HEK293 (cell line): ENCODE measurements at regions not wholly inside any gene's neighbourhood (a gene's known extent, or its start where the extent isn't known, plus 50 kb on each side); places are given as distances from the start of the nearest gene placed in this dataset.

ENCODE experiments used
- CTCF ChIA-PET: fragments of 350-600 bp; formaldehyde crosslinking; extraction: SDS; loops from one replicate; lab custom pipeline; 2021; ENCODE audit warnings: antibody characterized with exemption; lab: Yijun Ruan, JAX
- POLR2A ChIA-PET: fragments of 300-600 bp; formaldehyde crosslinking; extraction: SDS; loops from one replicate; lab custom pipeline; 2020; ENCODE audit warnings: antibody characterized with exemption, inconsistent platforms; lab: Yijun Ruan, JAX
- H3K27ac ChIP-seq: fragments of 200-500 bp; sonication (Bioruptor generic); 2 replicates; pipeline ENCODE4 v1.5.1; 2014; ENCODE audit warnings: low read depth, low read length, control low read depth, inconsistent platforms; ENCODE audit errors: extremely low read depth
- H3K36me3 ChIP-seq, 2 experiments: fragments of 200-500 bp in 1 of 2; sonication (Bioruptor generic) in 1 of 2; 1 replicate in 1 of 2; 2 replicates in 1 of 2; pipeline ENCODE4 v1.5.1; 2014 to 2017; ENCODE audit warnings: inconsistent platforms in 2 of 2, low read length in 2 of 2; ENCODE audit not compliant: control insufficient read depth in 2 of 2, insufficient read depth in 1 of 2
- H3K4me1 ChIP-seq: fragments of 200-500 bp; sonication (Bioruptor generic); 2 replicates; pipeline ENCODE4 v1.5.1; 2014; ENCODE audit warnings: mild to moderate bottlenecking, low read length, inconsistent platforms; ENCODE audit not compliant: control insufficient read depth, insufficient read depth
- H3K4me3 ChIP-seq: 2 replicates; pipeline ENCODE4 v1.5.1; 2011; ENCODE audit warnings: low read depth, mild to moderate bottlenecking, control low read depth, low read length, moderate library complexity
- H3K9me3 ChIP-seq: fragments of 200-500 bp; sonication (Bioruptor generic); 2 replicates; pipeline ENCODE4 v1.5.1; 2014; ENCODE audit warnings: low read depth, low read length, inconsistent platforms; ENCODE audit not compliant: control insufficient read depth, insufficient read depth
- BCL11B ChIP-seq: fragments of 450-650 bp; formaldehyde crosslinking; IDR thresholded peaks from 2 replicates; pipeline ENCODE4 v1.5.1; 2016; ENCODE audit warnings: low read depth, missing biosample characterization, missing genetic modification characterization
- HOXA7 ChIP-seq: sonication (generic); formaldehyde crosslinking; IDR thresholded peaks from 2 replicates; pipeline ENCODE4 v1.8.1; 2022; ENCODE audit warnings: missing genetic modification reagents, borderline replicate concordance
- IKZF3 ChIP-seq: fragments of 450-650 bp; IDR thresholded peaks from 2 replicates; pipeline ENCODE4 v1.5.0; 2018; ENCODE audit warnings: missing biosample characterization, mild to moderate bottlenecking, missing genetic modification characterization, moderate library complexity
- INSM2 ChIP-seq: fragments of 450-650 bp; formaldehyde crosslinking; IDR thresholded peaks from 2 replicates; pipeline ENCODE4 v1.5.1; 2016; ENCODE audit warnings: missing biosample characterization, missing genetic modification characterization
- PRDM1 ChIP-seq: fragments of 450-650 bp; formaldehyde crosslinking; IDR thresholded peaks from 2 replicates; pipeline ENCODE4; 2016; ENCODE audit warnings: missing biosample characterization, missing genetic modification characterization
- SP2 ChIP-seq: fragments of 450-650 bp; formaldehyde crosslinking; IDR thresholded peaks from 2 replicates; pipeline ENCODE4 v1.5.1; 2016; ENCODE audit warnings: missing biosample characterization, missing genetic modification characterization
- WT1 ChIP-seq: fragments of 450-650 bp; formaldehyde crosslinking; IDR thresholded peaks from 2 replicates; pipeline ENCODE4 v1.5.1; 2016; ENCODE audit warnings: missing biosample characterization, missing genetic modification characterization
- ZBTB1 ChIP-seq: fragments of 450-650 bp; formaldehyde crosslinking; IDR thresholded peaks from 2 replicates; pipeline ENCODE4 v1.5.1; 2016; ENCODE audit warnings: missing biosample characterization, missing genetic modification characterization
- ZNF16 ChIP-seq: fragments of 450-650 bp; formaldehyde crosslinking; IDR thresholded peaks from 2 replicates; pipeline ENCODE4 v1.5.1; 2016; ENCODE audit warnings: low read depth, missing biosample characterization, missing genetic modification characterization
- ZNF214 ChIP-seq: fragments of 450-650 bp; formaldehyde crosslinking; IDR thresholded peaks from 2 replicates; pipeline ENCODE4 v1.5.1; 2017; ENCODE audit warnings: missing biosample characterization, mild to moderate bottlenecking, missing genetic modification characterization, borderline replicate concordance
- ZNF248 ChIP-seq: fragments of 450-650 bp; formaldehyde crosslinking; IDR thresholded peaks from 2 replicates; pipeline ENCODE4 v1.5.1; 2017; ENCODE audit warnings: missing biosample characterization, missing genetic modification characterization
- ZNF274 ChIP-seq, 2 experiments: fragments of 200-500 bp in 1 of 2; fragments of 450-650 bp in 1 of 2; sonication (Bioruptor generic) in 1 of 2; formaldehyde crosslinking in 1 of 2; IDR thresholded peaks; 2 replicates each; pipeline versions ENCODE4 v1.5.1 to v1.6.1; 2014 to 2016; ENCODE audit warnings: borderline replicate concordance in 1 of 2, inconsistent platforms in 1 of 2, low read length in 1 of 2, missing biosample characterization in 1 of 2, missing genetic modification characterization in 1 of 2
- ZNF391 ChIP-seq: fragments of 450-650 bp; formaldehyde crosslinking; IDR thresholded peaks from 2 replicates; pipeline ENCODE4 v1.5.1; 2016; ENCODE audit warnings: low read depth, missing biosample characterization, missing genetic modification characterization, borderline replicate concordance
- ZNF423 ChIP-seq: fragments of 450-650 bp; formaldehyde crosslinking; IDR thresholded peaks from 2 replicates; pipeline ENCODE4 v1.5.1; 2016; ENCODE audit warnings: missing biosample characterization, missing genetic modification characterization
- ZNF514 ChIP-seq: fragments of 450-650 bp; formaldehyde crosslinking; IDR thresholded peaks from 2 replicates; pipeline ENCODE4 v1.5.1; 2016; ENCODE audit warnings: missing biosample characterization, missing genetic modification characterization
- ZNF561 ChIP-seq: fragments of 450-650 bp; IDR thresholded peaks from 2 replicates; pipeline ENCODE4 v1.5.1; 2018; ENCODE audit warnings: missing biosample characterization, missing genetic modification characterization, borderline replicate concordance
- ZNF623 ChIP-seq: fragments of 450-650 bp; formaldehyde crosslinking; IDR thresholded peaks from 2 replicates; pipeline ENCODE4 v1.5.1; 2016; ENCODE audit warnings: missing biosample characterization, missing genetic modification characterization
- ZNF776 ChIP-seq: fragments of 450-650 bp; formaldehyde crosslinking; IDR thresholded peaks from 2 replicates; pipeline ENCODE4 v1.5.0; 2017; ENCODE audit warnings: missing biosample characterization, missing genetic modification characterization, borderline replicate concordance
- ZNF830 ChIP-seq: fragments of 450-650 bp; IDR thresholded peaks from 2 replicates; pipeline ENCODE4 v1.5.0; 2018; ENCODE audit warnings: missing biosample characterization, missing genetic modification characterization, low read depth, mild to moderate bottlenecking, moderate library complexity
- TF ChIP-seq, protein P1 (sequence below): fragments of 450-650 bp; formaldehyde crosslinking; IDR thresholded peaks from 2 replicates; pipeline ENCODE4 v1.5.1; 2016; ENCODE audit warnings: missing biosample characterization, missing genetic modification characterization, borderline replicate concordance
- TF ChIP-seq, protein P2 (sequence below): fragments of 450-650 bp; formaldehyde crosslinking; IDR thresholded peaks from 2 replicates; pipeline ENCODE4 v1.5.1; 2016; ENCODE audit warnings: missing biosample characterization, missing genetic modification characterization, borderline replicate concordance
- TF ChIP-seq, protein P3 (sequence below): fragments of 450-650 bp; formaldehyde crosslinking; IDR thresholded peaks from 2 replicates; pipeline ENCODE4 v1.5.1; 2016; ENCODE audit warnings: missing biosample characterization, missing genetic modification characterization
- TF ChIP-seq, protein P4 (sequence below): fragments of 450-650 bp; formaldehyde crosslinking; IDR thresholded peaks from 2 replicates; pipeline ENCODE4 v1.5.1; 2016; ENCODE audit warnings: missing biosample characterization, missing genetic modification characterization

DNA sequence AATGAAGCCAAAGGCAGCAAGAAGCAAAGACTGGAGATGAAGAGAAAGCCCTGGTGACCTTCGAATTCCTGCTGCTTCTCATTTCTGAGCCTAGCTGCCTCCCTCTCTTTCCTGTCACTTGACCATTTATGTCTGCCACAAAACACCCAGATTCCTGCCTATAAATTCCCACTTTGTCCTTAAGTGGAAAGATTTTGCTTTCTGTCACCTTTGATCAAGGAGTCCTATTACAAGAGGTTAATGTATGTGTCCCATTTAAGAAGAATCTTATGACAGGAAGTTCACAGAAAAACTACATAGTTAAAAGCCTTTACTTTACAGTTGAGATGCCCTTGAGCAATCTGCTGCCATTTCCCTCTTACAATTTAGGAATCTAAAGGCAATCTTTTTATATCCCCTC lies 155.7 kb downstream of the GALC start:
- Histone ChIP-seq H3K4me1 (no peaks in the 10 kb centered on the region), H3K4me3 (no peak overlapping the region), H3K9me3 (no peaks in the 10 kb centered on the region), H3K27ac (no peak overlapping the region), H3K36me3 (no peaks in the 10 kb centered on the region)
- CTCF ChIA-PET: no interaction called here
- TF ChIP-seq, protein P1, sequence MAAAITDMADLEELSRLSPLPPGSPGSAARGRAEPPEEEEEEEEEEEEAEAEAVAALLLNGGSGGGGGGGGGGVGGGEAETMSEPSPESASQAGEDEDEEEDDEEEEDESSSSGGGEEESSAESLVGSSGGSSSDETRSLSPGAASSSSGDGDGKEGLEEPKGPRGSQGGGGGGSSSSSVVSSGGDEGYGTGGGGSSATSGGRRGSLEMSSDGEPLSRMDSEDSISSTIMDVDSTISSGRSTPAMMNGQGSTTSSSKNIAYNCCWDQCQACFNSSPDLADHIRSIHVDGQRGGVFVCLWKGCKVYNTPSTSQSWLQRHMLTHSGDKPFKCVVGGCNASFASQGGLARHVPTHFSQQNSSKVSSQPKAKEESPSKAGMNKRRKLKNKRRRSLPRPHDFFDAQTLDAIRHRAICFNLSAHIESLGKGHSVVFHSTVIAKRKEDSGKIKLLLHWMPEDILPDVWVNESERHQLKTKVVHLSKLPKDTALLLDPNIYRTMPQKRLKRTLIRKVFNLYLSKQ (tag by site-specific recombination): no peak
- TF ChIP-seq ZNF16 (tag by site-specific recombination): no peak
- no peak for TF ChIP-seq ZNF830
- TF ChIP-seq ZNF248 (tag by site-specific recombination): no peak
- TF ChIP-seq, protein P2, sequence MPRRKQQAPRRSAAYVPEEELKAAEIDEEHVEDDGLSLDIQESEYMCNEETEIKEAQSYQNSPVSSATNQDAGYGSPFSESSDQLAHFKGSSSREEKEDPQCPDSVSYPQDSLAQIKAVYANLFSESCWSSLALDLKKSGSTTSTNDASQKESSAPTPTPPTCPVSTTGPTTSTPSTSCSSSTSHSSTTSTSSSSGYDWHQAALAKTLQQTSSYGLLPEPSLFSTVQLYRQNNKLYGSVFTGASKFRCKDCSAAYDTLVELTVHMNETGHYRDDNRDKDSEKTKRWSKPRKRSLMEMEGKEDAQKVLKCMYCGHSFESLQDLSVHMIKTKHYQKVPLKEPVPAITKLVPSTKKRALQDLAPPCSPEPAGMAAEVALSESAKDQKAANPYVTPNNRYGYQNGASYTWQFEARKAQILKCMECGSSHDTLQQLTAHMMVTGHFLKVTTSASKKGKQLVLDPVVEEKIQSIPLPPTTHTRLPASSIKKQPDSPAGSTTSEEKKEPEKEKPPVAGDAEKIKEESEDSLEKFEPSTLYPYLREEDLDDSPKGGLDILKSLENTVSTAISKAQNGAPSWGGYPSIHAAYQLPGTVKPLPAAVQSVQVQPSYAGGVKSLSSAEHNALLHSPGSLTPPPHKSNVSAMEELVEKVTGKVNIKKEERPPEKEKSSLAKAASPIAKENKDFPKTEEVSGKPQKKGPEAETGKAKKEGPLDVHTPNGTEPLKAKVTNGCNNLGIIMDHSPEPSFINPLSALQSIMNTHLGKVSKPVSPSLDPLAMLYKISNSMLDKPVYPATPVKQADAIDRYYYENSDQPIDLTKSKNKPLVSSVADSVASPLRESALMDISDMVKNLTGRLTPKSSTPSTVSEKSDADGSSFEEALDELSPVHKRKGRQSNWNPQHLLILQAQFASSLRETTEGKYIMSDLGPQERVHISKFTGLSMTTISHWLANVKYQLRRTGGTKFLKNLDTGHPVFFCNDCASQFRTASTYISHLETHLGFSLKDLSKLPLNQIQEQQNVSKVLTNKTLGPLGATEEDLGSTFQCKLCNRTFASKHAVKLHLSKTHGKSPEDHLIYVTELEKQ: no peak
- no peak for TF ChIP-seq ZNF274 (IDR thresholded peaks at IDR 0.05; ENCODE audit: low read length)
- TF ChIP-seq ZNF274 (tag by site-specific recombination; IDR thresholded peaks at IDR 0.05; ENCODE audit: borderline replicate concordance): no peak
- no peak for TF ChIP-seq ZNF214 (tag by site-specific recombination)
- no peak for TF ChIP-seq SP2
- TF ChIP-seq HOXA7: no peak
- TF ChIP-seq BCL11B (tag by site-specific recombination): no peak
- TF ChIP-seq ZNF776 (tag by site-specific recombination): no peak
- no peak for TF ChIP-seq WT1 (tag by site-specific recombination)
- TF ChIP-seq IKZF3: no peak
- TF ChIP-seq INSM2 (tag by site-specific recombination): no peak
- no peak for TF ChIP-seq ZNF561
- no peak for TF ChIP-seq ZNF623 (tag by site-specific recombination)
- TF ChIP-seq ZBTB1 (tag by site-specific recombination): no peak
- POLR2A ChIA-PET: no interaction called here

DNA sequence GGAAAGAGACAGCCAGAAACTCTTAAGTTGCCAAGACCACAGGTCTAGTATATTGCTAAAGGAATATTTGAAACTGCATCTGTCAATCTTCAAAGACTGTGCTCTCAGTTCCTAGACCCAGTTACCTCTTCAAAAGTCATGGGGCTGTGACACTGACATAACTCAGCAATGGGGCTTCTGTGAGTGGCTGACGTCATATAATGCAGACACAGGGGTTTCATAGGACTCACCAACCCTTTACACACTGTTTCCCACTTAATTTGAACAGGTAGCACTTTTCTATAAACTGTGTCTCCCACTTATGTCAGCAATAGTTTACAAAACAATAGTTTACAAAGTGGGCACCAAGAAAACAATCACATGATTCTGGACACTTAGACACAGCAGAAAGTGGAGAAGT lies 158.4 kb downstream of the GALC start:
- ChIA-PET CTCF (no interaction called here), POLR2A (no interaction called here)
- no peak overlapping the region for H3K4me3 ChIP-seq
- no peaks in the 10 kb centered on the region for H3K36me3 ChIP-seq
- H3K9me3 ChIP-seq: no peaks in the 10 kb centered on the region
- H3K4me1 ChIP-seq: no peaks in the 10 kb centered on the region
- H3K27ac ChIP-seq: no peak overlapping the region
- TF ChIP-seq ZNF423 (tag by site-specific recombination) (no peak), PRDM1 (no peak), ZNF391 (tag by site-specific recombination) (no peak), ZNF514 (tag by site-specific recombination) (no peak)
- TF ChIP-seq, protein P3, sequence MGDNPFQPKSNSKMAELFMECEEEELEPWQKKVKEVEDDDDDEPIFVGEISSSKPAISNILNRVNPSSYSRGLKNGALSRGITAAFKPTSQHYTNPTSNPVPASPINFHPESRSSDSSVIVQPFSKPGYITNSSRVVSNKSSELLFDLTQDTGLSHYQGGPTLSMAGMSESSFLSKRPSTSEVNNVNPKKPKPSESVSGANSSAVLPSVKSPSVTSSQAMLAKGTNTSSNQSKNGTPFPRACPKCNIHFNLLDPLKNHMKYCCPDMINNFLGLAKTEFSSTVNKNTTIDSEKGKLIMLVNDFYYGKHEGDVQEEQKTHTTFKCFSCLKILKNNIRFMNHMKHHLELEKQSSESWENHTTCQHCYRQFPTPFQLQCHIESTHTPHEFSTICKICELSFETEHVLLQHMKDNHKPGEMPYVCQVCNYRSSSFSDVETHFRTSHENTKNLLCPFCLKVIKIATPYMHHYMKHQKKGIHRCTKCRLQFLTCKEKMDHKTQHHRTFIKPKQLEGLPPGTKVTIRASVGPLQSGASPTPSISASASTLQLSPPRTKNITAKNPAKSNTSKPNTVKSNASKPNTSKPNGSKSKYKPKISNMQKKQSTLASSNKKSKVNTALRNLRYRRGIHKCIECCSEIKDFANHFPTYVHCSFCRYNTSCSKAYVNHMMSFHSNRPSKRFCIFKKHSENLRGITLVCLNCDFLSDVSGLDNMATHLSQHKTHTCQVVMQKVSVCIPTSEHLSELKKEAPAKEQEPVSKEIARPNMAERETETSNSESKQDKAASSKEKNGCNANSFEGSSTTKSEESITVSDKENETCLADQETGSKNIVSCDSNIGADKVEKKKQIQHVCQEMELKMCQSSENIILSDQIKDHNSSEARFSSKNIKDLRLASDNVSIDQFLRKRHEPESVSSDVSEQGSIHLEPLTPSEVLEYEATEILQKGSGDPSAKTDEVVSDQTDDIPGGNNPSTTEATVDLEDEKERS: no peak
- TF ChIP-seq, protein P4, sequence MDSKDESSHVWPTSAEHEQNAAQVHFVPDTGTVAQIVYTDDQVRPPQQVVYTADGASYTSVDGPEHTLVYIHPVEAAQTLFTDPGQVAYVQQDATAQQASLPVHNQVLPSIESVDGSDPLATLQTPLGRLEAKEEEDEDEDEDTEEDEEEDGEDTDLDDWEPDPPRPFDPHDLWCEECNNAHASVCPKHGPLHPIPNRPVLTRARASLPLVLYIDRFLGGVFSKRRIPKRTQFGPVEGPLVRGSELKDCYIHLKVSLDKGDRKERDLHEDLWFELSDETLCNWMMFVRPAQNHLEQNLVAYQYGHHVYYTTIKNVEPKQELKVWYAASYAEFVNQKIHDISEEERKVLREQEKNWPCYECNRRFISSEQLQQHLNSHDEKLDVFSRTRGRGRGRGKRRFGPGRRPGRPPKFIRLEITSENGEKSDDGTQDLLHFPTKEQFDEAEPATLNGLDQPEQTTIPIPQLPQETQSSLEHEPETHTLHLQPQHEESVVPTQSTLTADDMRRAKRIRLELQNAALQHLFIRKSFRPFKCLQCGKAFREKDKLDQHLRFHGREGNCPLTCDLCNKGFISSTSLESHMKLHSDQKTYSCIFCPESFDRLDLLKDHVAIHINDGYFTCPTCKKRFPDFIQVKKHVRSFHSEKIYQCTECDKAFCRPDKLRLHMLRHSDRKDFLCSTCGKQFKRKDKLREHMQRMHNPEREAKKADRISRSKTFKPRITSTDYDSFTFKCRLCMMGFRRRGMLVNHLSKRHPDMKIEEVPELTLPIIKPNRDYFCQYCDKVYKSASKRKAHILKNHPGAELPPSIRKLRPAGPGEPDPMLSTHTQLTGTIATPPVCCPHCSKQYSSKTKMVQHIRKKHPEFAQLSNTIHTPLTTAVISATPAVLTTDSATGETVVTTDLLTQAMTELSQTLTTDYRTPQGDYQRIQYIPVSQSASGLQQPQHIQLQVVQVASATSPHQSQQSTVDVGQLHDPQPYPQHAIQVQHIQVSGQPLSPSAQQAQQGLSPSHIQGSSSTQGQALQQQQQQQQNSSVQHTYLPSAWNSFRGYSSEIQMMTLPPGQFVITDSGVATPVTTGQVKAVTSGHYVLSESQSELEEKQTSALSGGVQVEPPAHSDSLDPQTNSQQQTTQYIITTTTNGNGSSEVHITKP (tag by site-specific recombination): no peak
